AG08396 (cell line): ENCODE measurements at regions not wholly inside any gene's neighbourhood (a gene's known extent, or its start where the extent isn't known, plus 50 kb on each side); places are given as distances from the start of the nearest gene placed in this dataset.

ENCODE experiments used
- DNase-seq: peaks from one replicate; pipeline ENCODE4 v3.0.0; 2012; ENCODE audit warnings: low spot score, mixed read lengths

DNA sequence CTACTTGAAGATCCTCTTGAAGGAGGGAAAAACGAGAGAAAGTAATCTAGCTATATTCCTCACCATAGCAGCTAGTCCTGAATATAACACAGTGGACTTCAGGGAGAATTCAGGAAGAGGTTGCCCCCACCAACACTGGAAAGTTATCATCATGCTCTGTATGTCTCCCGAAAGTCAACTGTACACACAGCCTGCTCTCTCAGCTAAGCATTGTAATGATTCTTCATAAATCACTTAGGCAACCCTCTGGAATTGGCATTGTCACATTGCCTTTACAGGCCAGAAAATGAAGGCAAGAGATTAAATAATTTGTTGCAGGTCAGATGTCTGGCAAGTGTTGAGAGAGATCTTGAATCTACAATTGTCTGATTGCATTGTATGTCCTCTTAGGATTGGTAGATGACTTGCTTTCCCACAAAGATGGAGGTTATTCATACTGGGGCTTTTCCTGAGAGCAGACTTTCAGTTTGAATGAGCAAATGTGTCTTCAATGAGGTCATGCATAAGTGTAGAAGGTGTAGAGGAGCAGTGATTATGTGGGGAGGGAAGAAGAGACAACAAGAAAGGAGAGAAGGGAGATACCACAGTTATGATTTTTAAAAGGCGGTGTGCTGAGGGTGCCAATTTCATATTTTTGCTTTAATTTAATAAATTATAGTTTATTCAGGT lies 667.2 kb downstream of the DCDC2C start:
- DNase-seq, result no peak

- DNase-seq, result no peak
These were observed 677.7 kb downstream of the DCDC2C start for GRCh38 chr2:4381049-4381448.

DNA sequence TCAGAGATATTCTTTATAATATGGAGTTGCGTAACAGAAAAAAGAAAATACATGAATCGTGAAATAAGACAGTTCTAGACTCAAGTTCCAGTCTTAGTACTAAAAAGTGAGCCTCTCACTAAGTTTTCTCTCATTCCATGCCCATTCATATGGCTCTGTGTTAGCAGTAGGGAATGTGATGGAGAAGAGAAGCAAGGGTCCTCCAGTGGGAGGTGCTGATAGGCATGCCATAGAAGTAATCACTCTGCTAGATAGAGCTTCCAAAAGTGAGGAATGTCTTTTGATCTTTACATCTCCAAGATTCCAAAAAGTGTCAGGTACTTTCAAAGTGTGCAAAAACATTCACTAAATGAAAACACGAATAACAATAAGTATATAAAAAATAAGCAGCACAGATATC lies 678.4 kb downstream of the DCDC2C start:
- no peak for DNase-seq

- DNase-seq, result no peak
These were observed 687.6 kb downstream of the DCDC2C start for GRCh38 chr2:4391013-4391412.

GRCh38 chr2:4404363-4404762 lies 701.0 kb downstream of the DCDC2C start:
- DNase-seq, result no peak

- DNase-seq, result no peak
These were observed 704.9 kb downstream of the DCDC2C start for GRCh38 chr2:4408321-4408720.

GRCh38 chr2:4412637-4413187 lies 709.3 kb downstream of the DCDC2C start:
- DNase-seq, result no peak

GRCh38 chr2:4415171-4415570 lies 711.8 kb downstream of the DCDC2C start:
- DNase-seq, result no peak

- no peak for DNase-seq
These were observed 712.5 kb downstream of the DCDC2C start for GRCh38 chr2:4415810-4416413.

DNA sequence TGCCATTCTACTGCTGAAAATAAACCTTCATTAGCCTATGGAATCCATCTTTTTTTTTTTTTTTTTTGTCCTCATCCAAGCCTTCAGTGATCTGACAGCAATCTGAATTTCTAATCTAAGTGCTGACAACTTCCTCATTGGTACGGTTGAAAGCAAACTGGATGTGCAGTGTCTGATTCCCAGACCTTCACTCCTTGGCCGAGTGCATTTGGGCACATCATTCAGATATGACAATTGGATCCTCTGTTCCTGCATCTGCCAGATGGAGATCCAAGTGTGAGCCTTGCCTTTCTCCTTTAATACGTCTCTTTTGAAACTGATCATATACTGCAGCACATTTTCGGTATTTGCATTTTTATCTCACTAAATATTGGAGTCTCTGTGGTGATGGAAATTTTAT lies 713.1 kb downstream of the DCDC2C start:
- DNase-seq, result no peak

GRCh38 chr2:4417771-4418170 lies 714.4 kb downstream of the DCDC2C start:
- DNase-seq, result no peak

GRCh38 chr2:4420032-4420431 lies 716.7 kb downstream of the DCDC2C start:
- no peak for DNase-seq

DNA sequence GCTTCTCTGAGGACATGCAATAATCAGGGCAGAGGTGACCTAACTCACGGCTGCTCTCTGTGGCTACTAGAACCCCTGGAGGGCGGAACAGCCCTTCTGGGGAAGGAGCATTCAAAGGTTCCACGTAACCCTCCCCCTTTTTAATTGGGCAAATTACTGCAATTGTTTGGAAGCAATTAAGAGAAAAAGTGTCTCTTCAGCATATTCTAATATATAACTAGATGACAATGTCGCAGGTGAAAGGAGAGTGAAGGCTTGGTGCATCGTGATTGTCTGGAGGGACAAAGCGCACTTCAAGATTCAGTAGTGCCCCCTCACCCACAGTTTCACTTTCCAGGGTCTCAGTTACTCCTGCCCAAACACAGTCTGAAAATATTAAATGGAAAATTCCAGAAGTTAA lies 720.8 kb downstream of the DCDC2C start:
- DNase-seq, result no peak

DNA sequence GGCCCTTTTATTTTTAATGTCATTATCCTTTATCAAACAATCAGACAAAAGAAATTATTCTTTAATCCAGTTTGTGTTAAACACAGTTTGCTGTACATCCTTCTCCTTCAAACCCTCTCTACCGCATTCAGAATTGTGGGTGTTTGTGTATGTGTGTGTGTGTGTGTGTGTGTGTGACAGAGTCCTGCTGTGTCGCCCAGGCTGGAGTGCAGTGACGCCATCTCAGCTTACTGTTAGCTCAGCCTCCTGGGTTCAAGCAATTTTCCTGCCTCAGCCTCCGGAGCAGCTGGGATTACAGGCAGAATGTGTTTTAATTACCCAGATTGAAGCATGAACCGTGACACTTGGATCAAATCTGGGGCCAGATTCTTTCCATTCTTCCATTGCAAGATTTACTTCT lies 723.7 kb downstream of the DCDC2C start:
- no peak for DNase-seq

DNA sequence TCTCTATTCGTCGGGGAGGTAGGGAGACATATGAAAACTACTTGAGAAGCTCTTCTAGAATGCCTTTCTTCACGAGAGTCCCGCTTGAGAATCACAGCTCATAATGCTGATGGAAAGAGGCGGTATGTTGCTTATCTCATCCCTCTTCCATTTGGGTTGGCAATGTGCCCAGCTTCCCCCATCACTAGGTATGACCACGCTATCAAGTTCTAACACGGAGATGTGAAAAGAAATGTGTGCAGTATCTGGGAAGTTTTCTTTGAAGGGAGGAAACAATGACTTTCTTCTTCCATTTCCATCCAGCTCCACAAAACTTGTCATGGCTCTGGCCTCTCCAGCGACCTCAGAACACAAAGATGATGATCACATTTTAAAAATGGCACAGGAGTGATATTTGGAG lies 742.4 kb downstream of the DCDC2C start:
- DNase-seq, result no peak

- no peak for DNase-seq
These were observed 751.5 kb downstream of the DCDC2C start for GRCh38 chr2:4454907-4455306.

GRCh38 chr2:4455486-4456155 lies 752.2 kb downstream of the DCDC2C start:
- DNase-seq, result no peak

- DNase-seq, result no peak
These were observed 761.4 kb downstream of the DCDC2C start for GRCh38 chr2:4464634-4465266.

DNA sequence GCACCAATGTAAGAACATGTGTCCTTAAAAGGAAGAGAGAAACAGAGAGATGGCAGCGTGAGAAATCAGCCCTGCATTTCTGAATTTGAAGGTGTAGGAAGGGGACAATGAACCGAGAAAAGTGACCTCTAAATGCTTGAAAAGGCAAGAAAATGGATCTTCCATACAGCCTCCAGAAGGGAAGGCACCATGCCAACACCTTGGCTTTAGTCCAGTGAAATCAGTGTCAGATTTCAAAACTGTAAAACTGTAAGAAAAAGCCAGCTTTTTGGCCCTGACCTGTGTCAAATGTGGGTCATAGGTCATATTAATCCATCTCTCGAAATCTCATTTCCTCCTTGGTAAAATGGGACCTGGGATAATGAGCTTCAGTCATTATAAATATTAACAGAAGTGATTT lies 762.3 kb downstream of the DCDC2C start:
- DNase-seq, result no peak

DNA sequence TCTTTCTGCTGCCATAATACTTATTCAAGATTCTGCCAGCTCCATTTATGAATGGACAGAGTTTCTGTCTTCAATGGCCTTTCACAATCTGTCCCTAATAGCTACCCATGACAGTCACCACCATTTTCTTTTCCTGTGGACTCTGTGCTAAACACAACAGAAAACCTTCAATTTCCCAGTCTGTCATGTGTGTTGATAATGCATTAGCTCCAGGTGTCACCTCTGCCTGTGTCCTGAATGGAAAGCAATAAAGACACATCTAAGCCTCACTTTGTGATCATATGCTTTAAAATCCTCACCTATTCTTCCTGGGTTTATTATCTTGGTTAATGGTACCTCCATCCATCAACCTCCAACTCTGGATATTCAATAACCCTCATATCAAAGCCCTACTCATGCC lies 772.2 kb downstream of the DCDC2C start:
- DNase-seq, result no peak

GRCh38 chr2:4483050-4483449 lies 779.7 kb downstream of the DCDC2C start:
- no peak for DNase-seq

- DNase-seq, result no peak
These were observed 783.6 kb downstream of the DCDC2C start for GRCh38 chr2:4486971-4487370.
